ELR (cell line): ENCODE measurements at regions not wholly inside any gene's neighbourhood (a gene's known extent, or its start where the extent isn't known, plus 50 kb on each side); places are given as distances from the start of the nearest gene placed in this dataset.
"Not testable (repeated sequence)": the region's sequence is repeated elsewhere in the genome, so short reads cannot be mapped to it uniquely, and the experiment has no call there.

Source experiments
- DNase-seq: peaks from one replicate; pipeline ENCODE4 v3.0.0-alpha.2; 2015; ENCODE audit warnings: low read depth

GRCh38 chr1:95520390-95520789 lies 286.4 kb downstream of the RWDD3 start:
- DNase-seq, result no peak

DNA sequence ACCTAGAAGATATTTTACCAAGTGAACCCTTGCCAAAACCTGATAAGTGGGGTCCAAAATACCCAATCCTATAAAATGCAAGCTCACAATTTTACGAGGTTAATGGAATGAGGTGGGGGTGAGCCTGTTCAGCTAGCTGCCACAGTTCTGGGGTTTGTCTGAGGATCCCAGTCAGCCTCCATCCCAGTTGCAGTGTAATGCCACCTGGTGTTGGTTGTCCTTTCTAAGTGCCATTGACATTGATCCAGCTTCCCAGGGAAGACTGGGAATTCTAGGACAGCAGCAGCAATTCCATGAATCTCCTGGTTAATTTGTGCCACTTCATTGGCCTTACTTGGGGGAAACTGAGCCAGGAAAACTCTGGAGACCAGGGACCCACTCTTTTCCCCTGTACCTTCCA lies 298.3 kb downstream of the RWDD3 start:
- no peak for DNase-seq

DNA sequence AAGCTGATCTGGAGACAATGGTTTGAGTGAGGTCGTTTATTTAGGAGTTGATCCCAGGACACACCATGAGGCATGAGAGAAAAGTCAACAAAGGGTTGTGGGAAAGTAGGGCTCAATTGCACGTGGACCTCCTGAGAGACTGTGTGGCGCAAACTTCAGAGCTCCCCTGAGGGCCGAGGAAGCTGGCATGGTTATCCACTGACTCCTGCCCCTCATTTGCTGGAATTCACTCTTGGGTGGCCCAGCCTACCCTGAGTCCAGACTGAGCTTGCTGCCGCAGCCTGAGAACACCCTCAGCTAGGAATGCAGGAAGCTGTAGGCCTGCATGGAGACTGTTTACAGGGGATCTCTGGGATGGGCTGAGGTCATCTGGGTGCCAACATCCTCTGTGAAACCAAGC lies 301.0 kb downstream of the RWDD3 start:
- DNase-seq, result no peak

DNA sequence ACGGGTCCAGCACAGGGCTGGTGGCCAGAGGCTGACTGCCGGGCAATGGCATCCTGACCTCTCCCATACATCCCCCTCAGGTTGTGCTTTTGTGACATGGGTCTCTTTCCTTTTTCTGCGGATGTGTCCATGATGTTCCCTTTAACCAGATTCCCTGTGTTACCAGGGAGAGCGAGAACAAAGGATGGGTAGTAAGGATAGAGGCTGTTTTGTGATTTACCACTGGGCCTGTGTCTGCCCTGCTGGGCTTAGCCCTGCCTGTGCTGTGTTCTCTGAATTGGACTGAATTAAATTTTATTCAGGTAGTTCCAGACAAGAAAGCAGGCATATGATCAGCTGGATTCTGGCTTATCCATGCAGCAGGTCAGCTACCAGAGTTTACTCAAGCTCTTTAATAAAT lies 301.6 kb downstream of the RWDD3 start:
- no peak for DNase-seq

DNA sequence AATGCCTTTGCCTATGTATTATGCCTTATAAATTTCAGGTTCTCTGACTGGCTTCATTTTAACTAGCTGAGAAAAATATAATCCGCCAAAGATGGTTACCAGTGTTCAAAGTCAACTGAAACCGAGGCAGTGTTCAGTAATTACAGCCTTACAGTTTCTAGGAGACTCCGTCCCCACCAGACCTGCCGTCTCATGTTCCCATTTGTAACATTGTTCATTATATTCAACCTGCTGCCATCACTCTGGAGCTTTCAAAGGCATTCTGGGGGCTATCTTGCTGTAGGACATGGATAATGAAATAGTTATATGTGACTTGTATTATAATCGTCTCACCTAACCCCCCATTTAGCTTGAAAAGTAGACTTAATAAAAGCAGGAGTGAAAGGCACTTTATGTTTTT lies 302.5 kb downstream of the RWDD3 start:
- DNase-seq, result no peak

- no peak for DNase-seq
These were observed 303.2 kb downstream of the RWDD3 start for GRCh38 chr1:95537176-95537575.

DNA sequence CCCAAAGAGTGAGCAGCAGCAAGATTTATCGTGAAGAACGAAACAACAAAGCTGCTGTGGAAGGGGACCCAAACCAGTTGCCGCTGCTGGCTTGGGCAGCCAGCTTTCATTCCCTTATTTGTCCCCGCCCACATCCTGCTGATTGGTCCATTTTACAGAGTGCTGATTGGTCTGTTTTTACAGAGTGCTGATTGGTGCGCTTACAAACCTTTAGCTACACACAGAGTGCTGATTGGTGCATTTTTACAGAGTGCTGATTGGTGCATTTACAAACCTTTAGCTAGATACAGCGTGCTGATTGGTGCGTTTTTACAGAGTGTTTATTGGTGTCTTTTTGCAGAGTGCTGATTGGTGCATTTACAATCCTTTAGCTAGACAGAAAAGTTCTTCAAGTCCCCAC lies 304.2 kb downstream of the RWDD3 start:
- DNase-seq, result not testable (repeated sequence)

DNA sequence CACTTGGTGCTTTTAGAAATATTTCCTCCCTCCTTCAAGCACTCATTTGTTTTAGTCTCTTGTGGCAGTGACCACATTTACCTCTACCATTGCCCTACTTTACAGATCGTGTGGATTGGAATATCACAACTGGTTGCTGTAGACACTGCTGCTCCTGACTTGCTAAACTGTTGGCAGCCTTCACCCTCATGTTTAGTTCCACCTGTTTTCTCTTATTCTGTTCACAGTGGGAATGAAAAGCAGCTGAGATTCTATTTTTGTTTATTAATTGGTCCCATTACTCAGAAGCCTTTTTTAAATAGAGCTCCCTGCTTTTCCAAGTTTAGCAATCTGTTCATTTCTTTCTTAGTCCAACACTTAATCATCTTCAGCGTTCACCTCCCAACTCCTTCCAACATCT lies 308.9 kb downstream of the RWDD3 start:
- no peak for DNase-seq

DNA sequence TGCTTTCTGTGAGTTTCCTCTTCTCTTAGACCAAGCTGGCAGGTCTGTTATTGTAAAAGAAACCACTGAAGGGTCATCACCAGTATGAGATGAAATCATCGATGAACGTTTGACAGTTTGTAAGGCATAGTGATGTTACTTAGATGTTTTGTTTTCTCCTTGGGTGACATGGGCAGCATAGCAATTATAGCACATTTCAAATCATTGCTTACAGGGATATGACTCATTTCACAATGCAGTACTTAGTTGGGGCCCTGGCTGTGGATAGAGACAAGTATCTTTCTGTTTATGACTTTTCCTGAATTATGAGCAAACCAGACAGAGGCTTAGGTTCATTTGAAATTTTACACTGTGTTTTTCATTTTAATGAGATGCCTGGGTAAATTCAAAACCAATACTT lies 313.0 kb downstream of the RWDD3 start:
- DNase-seq, result no peak

- DNase-seq, result no peak
These were observed 314.2 kb downstream of the RWDD3 start for GRCh38 chr1:95548211-95548610.

DNA sequence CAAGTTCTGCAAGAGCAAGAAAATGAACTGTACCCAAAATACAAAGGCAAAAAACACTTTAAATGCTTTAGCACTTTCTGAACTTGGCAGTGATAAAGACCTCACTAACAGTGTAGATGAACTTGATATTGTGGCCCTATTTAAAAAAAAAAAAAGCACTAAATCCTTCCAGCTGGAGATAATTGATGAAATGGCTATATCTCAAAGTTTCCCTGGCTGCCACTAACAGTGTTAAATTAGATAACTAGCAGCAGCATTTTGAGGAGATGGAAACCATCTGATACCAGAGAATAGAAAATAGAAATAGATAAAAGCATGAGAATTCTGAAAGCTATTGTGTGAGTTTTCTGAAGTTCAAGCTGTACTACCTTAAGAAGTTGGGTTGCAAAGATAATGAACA lies 317.2 kb downstream of the RWDD3 start:
- no peak for DNase-seq

GRCh38 chr1:95553595-95553994 lies 319.6 kb downstream of the RWDD3 start:
- DNase-seq, result no peak

GRCh38 chr1:95554408-95554807 lies 320.4 kb downstream of the RWDD3 start:
- DNase-seq, result no peak

GRCh38 chr1:95558791-95559190 lies 324.8 kb downstream of the RWDD3 start:
- no peak for DNase-seq

GRCh38 chr1:95561346-95561745 lies 327.3 kb downstream of the RWDD3 start:
- DNase-seq, result no peak

DNA sequence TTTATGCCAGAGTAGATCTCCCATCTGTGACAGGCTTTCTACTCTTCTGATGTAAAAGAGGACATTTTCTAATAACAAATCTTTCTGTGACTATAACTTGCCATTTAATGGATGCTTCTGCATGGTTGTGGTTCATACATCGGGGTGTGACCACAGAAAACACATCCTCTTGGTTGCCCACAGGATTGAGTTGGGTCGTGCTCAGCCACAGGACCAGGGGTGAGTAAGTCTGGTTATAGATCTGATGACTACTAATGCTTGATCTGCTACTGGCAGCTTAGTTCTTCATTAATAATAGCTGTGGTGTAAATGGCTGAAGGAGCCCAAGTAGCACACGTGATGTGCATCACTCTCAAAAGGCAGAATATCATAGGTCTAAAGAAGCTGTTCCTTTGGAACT lies 328.2 kb downstream of the RWDD3 start:
- DNase-seq, result no peak

GRCh38 chr1:95572002-95572401 lies 338.0 kb downstream of the RWDD3 start:
- DNase-seq, result no peak

DNA sequence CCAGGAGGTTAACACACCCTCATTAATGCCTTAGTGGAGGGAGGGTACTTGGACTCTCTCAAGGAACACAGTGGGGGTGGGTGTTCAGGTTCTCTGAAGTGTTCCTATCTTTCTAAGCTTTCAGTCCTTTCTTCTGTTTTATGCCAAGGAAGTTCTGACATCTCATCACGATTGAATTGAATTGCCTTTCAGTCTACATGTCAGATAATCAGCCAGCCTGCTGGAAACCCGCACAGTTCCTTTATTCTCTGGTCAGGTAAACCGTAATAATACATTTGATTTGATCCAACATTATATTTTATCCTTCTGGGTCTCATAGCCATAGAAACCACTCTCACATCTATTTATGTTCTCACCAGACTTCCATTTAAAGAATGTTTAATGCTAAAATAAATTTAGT lies 339.0 kb downstream of the RWDD3 start:
- no peak for DNase-seq

DNA sequence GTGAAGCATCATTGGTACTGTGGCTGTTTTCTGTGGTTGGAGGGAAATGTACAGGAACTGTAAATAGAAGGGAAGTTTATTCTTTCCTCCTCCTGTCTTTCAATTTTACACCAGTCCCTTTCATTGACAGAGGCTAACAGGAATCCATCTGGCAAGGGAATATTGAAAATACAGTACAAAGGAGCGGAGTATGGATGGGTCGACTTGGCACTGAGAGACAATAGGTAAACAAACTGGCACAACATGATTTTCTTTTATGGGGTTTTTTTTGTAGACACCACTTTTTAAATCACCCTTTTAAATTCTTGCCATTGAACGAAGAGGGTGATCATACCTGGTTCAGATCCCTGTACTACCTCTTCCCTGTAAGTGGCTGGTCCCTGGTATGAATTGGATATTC lies 341.3 kb downstream of the RWDD3 start:
- DNase-seq, result no peak

DNA sequence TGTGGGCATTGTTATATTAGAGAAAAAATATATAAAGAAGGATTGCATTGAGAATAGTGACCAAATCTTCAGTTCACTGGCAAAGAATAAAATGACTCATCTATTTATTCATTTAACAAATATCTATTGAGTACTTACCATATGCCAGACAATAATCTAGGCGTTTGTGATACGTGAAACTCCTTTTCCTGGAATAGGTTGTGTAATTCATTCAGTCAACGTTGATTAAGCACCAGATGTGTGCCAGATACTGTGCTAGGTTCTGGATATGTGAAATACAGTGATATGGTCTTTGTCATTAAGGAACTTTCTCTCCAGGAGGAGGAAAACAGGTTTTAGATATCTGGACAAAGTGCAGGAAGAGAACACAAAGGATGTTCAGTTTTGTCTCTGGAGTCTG lies 344.5 kb downstream of the RWDD3 start:
- DNase-seq, result no peak

DNA sequence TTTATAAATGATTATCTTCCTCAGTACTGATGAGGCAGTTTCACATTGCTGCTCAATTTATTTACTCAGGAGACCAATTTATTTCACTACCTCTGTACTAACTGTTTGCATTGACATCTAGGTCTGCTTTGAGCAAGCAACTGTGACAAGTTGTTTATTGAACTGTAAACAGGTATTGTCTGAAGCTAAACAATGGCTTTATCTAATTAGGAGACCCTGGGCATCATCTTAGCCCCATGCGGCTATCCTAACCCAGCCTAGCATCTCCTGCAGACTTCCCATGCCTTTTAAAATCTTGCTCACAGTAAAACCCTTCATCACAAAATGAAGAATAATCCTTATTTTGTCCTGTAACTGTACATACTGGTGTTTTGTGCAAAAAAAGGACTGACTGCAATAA lies 348.2 kb downstream of the RWDD3 start:
- DNase-seq, result no peak

DNA sequence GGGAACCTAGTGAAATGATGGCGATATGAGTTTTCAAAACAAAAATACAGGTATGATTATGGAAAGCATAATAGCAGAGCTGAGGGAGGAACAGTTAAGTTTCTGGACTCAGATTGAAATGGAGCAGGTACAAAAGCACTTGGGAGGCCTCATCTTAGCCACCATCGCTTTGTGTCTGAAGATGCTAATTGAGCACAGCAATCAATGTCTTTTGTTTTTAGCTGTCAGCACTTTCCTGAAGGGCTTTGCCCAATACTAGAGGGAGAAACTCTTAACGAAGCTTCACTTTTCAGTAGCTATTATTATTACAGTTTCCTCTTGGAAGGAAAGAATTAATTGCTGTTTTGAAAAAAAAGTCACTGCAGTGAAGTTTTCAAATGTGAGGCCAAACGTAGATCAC lies 348.7 kb downstream of the RWDD3 start:
- DNase-seq, result no peak

DNA sequence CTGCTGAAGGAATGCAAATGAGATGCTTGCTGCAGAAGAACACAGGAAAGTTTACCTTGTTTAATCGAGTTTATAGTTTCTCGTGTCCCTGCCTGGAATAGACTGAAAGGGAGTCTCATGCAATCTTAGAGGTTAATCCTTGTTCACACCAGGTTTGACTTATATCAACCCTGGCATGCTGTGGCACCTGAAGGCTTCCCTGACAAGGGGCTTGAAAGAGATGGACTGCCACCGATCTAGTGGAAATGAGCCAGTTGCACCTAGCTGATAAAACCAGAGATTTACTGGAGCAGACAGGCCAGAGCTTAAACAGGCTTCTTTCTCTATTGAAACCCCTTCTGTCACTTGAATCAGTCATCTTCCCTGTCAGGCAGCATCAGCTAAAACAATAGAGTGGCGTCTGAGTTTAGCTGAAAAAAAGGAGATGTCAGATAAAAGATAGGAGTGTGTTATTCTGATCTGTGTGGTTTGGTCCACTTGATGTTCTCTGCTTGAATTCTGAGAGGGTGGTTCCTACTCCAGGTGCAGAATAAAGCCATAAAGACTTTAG lies 349.7 kb downstream of the RWDD3 start:
- no peak for DNase-seq

- DNase-seq, result no peak
These were observed 350.3 kb downstream of the RWDD3 start for GRCh38 chr1:95584315-95584714.

DNA sequence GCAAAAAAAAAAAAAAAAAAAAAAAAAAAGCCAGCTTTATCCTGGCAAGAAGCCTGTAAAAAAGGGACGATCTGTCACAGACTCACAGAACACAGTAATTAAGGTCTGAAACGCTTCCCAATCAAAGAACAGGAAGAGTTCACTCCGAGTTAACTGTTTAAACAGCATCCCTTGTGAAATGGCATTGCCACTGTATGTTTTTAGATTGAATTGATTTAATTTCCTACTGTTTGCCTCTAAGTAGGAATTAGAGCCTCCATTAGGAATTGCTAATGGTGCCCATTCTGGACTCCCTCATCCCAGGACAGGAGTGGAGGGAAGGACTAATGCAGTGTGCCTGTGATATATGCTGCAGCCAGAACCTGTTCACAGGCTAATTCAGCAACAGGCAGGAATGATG lies 370.8 kb downstream of the RWDD3 start:
- no peak for DNase-seq
